Fibroblast of lung (primary cell): ENCODE measurements at regions not wholly inside any gene's neighbourhood (a gene's known extent, or its start where the extent isn't known, plus 50 kb on each side); places are given as distances from the start of the nearest gene placed in this dataset.

ENCODE experiments used
- EZH2 ChIP-seq: IDR thresholded peaks from 2 replicates; pipeline ENCODE4 v1.5.1; 2012; ENCODE audit warnings: low read length, control low read depth, mild to moderate bottlenecking; ENCODE audit errors: missing control alignments
- TF ChIP-seq, protein P1 (sequence below), 2 donors: IDR thresholded peaks in 1 of 2; conservative IDR thresholded peaks in 1 of 2; 1 replicate in 1 of 2; 2 replicates in 1 of 2; pipeline ENCODE4 v1.5.1; 2011 to 2012; ENCODE audit warnings: low read length in 2 of 2, control low read depth in 1 of 2, inconsistent platforms in 1 of 2, low read depth in 1 of 2, mild to moderate bottlenecking in 1 of 2

DNA sequence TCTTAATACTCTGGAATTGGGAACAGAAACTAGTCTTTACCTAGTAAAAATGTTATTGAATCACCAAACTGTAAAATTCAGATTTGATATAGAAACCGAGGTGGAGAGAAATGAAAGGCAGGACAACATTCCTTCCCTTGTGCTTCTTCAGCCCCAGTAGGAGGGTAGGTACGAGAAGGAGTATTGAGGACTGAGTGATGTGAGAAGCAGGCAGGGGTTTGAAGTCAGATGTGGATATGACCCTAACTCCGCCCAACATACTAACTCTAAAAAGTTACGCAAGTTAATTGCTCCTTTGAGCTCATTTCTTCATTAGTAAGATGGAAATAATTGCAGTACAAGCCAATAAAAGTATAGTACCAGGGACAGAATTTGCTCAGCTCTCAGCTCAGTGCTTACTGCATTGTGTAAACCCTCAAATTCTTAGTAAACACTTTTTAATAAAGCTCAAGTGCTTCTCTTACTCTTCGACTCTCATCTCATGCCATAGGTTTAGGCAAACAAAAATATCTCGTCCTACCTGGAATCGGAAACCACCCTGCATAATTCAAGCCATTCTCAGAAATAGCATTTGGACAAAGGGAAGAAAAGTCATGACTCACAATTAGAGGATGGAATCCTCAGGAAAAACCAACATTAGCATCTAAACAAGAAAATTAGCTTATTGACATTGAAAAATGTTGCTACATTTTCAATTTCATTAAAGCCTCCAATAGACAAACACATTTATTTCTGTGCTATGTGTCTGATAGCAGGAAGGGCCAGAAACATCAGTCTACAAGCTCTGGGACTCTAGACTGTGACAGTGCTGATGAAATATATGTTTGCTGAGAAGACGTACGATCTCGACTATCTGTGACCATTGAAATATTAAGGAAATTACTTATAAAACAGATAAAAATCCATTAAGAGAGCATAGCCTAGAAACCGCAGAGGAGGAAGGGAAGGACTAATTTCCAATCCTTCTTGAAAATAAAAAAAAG, 161.3 kb downstream of the HNMT start:
- TF ChIP-seq, protein P1, sequence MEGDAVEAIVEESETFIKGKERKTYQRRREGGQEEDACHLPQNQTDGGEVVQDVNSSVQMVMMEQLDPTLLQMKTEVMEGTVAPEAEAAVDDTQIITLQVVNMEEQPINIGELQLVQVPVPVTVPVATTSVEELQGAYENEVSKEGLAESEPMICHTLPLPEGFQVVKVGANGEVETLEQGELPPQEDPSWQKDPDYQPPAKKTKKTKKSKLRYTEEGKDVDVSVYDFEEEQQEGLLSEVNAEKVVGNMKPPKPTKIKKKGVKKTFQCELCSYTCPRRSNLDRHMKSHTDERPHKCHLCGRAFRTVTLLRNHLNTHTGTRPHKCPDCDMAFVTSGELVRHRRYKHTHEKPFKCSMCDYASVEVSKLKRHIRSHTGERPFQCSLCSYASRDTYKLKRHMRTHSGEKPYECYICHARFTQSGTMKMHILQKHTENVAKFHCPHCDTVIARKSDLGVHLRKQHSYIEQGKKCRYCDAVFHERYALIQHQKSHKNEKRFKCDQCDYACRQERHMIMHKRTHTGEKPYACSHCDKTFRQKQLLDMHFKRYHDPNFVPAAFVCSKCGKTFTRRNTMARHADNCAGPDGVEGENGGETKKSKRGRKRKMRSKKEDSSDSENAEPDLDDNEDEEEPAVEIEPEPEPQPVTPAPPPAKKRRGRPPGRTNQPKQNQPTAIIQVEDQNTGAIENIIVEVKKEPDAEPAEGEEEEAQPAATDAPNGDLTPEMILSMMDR (conservative IDR thresholded peaks at IDR 0.05 in 1 of 2, IDR thresholded peaks at IDR 0.05 in 1 of 2; ENCODE audit: low read depth in 1 of 2, low read length in 2 of 2) = no peak
- no peak for TF ChIP-seq EZH2
